Superior temporal gyrus (tissue), 1 donor: ENCODE measurements at regions not wholly inside any gene's neighbourhood (a gene's known extent, or its start where the extent isn't known, plus 50 kb on each side); places are given as distances from the start of the nearest gene placed in this dataset.
A peak's percentile ranks its signal among the peaks of the same experiment; 100 is the strongest.
"Not testable (repeated sequence)": the region's sequence is repeated elsewhere in the genome, so short reads cannot be mapped to it uniquely, and the experiment has no call there.

Experiments
- DNase-seq: peaks from one replicate; pipeline ENCODE4 v3.0.0-alpha.2; 2016; ENCODE audit errors: extremely low spot score

- DNase-seq = no peak
These were observed 1695.1 kb upstream of the CDH6 start for GRCh38 chr5:29498412-29498811.

- DNase-seq = no peak
These were observed 1708.2 kb upstream of the CDH6 start for GRCh38 chr5:29485333-29485732.

- no peak for DNase-seq
These were observed 1723.9 kb upstream of the CDH6 start for GRCh38 chr5:29469581-29469980.

DNA sequence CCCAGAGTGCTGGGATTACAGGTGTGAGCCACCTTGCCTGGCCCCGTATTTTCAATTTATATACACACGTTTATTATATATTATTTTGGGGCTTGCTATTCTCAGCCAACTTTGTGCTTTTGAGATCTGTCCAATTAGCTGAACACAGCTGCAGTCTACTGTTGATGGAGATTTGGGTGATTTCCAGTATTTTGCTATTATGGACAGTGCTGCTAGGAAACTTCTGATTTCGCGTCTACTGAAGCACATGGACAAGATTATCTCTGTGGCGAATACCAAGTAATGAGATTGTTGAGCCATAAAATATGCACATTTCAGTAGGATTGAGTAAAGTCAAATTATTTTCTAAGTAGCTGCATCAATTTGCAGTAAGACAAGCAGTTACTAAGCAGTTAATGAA, 1731.2 kb upstream of the CDH6 start:
- no peak for DNase-seq

GRCh38 chr5:29460971-29461559, 1732.4 kb upstream of the CDH6 start:
- no peak for DNase-seq

GRCh38 chr5:29451004-29451403, 1742.5 kb upstream of the CDH6 start:
- not testable (repeated sequence) for DNase-seq

- DNase-seq = no peak
These were observed 1778.8 kb upstream of the CDH6 start for GRCh38 chr5:29414681-29415080.

- no peak for DNase-seq
These were observed 1780.5 kb upstream of the CDH6 start for GRCh38 chr5:29412979-29413378.

DNA sequence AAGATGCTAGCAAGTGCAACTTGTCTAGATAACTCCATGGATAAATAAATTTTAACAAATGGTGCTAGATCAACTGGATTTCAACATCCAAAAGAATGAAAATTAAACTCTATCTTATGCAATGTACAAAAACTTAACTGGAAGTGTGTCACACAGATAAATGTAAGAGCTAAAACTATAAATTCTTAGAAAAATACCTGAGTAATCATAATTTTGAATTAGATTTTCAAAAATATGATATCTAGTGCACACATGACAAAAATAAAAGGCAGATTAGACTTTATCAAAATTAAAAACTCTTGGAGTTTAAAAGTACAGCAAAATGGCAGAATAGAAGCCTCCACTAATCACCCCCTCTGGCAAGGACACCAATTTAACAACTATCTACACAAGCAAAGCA, 1791.2 kb upstream of the CDH6 start:
- no peak for DNase-seq

DNA sequence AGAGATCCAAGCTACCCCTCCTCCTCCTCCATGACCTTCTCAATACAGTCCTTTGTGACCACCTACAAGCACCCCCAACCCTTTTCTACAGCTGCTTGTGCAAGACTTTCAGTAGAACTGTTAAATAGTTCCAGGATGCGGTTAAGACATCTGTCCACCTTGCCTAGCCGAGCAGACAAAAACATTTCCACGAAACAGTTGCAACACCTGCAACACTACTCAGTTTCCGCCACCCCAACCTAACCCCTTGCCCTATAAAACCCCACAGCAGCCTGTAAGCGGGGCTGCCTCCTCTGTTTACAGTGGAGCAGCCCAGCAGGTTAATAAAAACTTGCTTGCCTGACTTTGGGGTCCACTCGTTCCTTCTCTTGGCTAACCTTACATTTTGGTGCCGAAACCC, 1803.5 kb upstream of the CDH6 start:
- no peak for DNase-seq

DNA sequence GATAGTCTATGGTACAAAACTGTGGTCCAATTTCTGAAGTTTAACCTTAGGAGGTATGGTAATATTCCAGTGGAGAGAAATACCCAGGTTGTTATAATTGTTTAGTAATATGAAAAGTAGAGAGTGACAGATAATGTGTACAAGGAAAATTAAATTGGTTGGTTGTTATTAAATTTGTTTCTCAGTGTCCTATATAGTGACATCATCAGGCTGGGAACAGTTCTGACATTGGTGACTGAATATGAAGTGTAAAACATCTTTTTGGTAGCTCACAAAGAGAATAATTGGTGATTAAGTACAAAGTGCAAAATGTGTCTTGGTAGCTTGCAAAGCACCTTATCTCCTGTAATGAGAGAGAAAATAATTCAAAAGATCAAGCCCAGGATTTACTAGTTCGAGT, 1806.1 kb upstream of the CDH6 start:
- DNase-seq = no peak

GRCh38 chr5:29382780-29383179, 1810.7 kb upstream of the CDH6 start:
- no peak for DNase-seq

- no peak for DNase-seq
These were observed 1813.5 kb upstream of the CDH6 start for GRCh38 chr5:29380029-29380428.

- DNase-seq = no peak
These were observed 1813.9 kb upstream of the CDH6 start for GRCh38 chr5:29379619-29380018.

- DNase-seq = no peak
These were observed 1815.4 kb upstream of the CDH6 start for GRCh38 chr5:29378104-29378503.

DNA sequence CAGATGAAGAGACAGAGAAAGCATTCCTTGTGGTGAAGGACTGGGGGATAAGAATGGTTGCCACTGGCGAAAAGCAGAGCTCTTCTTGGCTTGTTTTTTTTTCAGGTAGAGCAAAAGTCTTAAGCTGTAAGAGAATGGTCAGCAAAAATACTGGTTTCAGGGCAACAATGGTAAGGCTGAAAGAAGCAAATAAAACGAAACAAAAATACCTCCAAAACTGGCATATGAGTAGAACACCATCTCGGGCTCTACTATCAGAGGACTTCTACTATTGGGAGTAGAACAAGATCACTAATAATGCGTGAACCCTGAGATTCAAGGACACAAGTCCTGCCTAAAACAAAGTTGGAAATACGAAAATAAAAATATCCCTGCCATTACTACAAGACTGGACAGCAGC, 1823.2 kb upstream of the CDH6 start:
- DNase-seq = no peak

- peak; percentile 50 for DNase-seq
These were observed 1826.2 kb upstream of the CDH6 start for GRCh38 chr5:29367176-29367833.

DNA sequence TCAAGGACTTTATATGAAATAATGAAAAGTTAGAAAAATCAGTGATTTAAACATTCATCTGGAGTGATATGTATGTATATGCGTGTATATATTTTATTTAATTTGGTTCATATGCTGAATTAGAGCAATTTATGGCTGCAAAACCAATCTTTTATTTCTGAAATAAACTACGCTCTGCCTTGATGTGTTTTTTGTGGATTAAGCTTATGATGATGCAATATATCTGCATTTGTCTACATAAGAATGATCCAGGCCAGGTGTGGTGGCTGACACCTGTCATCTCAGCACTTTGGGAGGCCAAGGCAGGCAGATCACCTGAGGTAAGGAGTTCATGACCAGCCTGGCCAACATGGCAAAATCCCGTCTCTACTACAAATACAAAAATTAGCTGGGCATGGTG, 1842.3 kb upstream of the CDH6 start:
- DNase-seq = no peak

GRCh38 chr5:29337030-29337429, 1856.5 kb upstream of the CDH6 start:
- no peak for DNase-seq

DNA sequence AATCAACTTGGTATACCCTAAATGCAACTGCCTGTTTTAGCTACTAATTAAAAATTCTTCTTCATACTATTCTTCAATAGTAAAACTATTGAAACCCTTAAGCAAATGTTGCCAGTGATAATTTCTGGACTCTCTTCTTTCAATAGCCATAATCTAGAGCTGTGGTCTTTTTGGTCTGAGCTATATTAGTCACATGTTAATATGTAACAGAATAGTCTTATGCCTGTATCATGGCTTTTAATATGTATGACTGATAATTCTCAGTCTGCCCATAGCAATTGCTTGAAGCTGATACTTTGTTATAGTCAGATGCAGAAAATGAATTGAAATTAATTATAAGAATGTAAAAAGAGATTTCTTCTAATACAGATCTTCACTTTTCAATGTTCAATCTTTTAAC, 1871.9 kb upstream of the CDH6 start:
- DNase-seq = no peak

DNA sequence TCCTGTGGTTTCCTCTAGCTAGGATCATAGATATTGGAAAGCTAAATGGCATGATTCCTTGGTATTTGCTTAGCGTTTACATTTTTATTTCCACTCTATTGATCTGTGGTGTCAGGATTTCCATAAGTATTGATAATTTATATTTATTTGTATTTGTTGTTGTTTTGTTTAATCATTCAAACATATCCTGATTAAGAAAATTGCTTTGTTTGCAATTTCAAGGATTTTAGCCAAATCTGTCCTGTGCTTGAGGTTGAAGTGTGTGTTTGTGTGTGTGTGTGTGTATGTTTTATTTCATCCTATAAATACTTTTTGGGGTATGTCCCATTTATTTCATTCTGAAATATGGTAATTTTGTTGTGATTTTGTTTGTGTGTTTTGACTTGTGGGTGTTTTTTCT, 1884.1 kb upstream of the CDH6 start:
- DNase-seq = no peak

DNA sequence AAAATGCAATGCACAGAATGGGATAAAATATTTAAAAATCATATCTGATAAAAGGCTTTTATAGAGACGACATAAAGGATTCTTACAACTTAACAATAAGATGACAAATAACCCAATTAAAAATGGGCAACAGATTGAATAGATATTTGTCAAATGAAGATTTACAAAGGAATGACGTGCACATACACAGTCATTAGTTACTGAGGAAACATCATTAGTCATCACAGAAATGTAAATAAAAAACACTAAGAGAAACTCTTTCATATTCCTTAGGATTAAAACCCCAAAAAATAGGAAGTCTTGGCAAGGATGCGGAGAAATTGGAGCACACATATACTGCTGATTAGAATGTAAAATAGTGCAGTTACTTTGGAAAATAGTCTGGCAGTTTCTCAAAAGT, 1886.0 kb upstream of the CDH6 start:
- no peak for DNase-seq

DNA sequence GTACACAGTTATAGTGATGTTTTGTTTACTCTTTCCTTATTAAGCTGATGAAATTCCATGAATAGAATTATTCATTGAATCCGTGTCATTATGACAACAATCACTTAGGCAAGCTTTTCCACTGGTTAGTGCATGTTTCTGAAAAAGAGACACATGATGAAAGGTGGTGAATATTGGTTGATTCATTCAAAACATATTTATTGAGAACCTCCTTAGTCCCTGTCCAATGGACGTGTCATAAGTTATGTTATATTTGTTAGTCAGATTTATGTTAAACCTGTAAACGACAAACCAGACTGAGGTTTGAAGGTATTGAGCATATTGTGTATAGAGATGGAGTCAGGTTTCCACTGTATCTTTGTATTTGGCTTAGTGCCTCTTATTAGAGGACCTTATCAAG, 1888.9 kb upstream of the CDH6 start:
- DNase-seq = no peak

DNA sequence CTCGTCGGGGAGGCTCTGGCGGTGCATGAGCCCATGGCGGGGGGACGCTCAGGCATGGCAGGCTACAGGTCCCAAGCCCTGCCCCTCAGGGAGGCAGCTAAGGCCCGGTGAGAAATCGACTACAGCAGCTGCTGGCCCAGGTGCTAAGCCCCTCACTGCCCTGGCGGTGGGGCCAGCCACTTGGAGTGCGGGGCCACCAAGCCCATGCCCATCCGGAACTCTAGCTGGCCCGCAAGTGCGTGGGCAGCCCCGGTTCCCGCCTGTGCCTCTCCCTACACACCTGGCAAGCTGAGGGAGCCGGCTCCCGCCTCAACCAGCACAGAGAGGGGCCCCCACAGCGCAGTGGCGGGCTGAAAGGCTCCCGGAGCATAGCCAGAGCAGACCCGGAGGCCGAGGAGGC, 1896.9 kb upstream of the CDH6 start:
- DNase-seq = no peak
